ENCODE measurements at regions not wholly inside any gene's neighbourhood (a gene's known extent, or its start where the extent isn't known, plus 50 kb on each side); places are given as distances from the start of the nearest gene placed in this dataset.

GRCh38 chr3:76651784-76652183 is 388.1 kb upstream of the ROBO2 start:
- no peak overlapping the region for H3K4me3 ChIP-seq
- 71 to 94% (median 86%) methylated on average over 1 of the region's 1 CpG for WGBS, 5 donors
- intact Hi-C loops (cut with DNase I; ENCODE audit: low total_unique reads): no loop called here
- no peaks in the 10 kb centered on the region for H3K4me1 ChIP-seq
- no peaks in the 10 kb centered on the region for H3K27me3 ChIP-seq
- TF ChIP-seq POLR2AphosphoS5 (IDR thresholded peaks at IDR 0.05) (no peak), EP300 (IDR thresholded peaks at IDR 0.05) (no peak), POLR2A (IDR thresholded peaks at IDR 0.05) (no peak), CTCF (IDR thresholded peaks at IDR 0.05) (no peak)
- no peak for DNase-seq
- H3K9me3 ChIP-seq: no peaks in the 10 kb centered on the region
- no peak overlapping the region for H3K27ac ChIP-seq
- no peaks in the 10 kb centered on the region for H3K36me3 ChIP-seq

GRCh38 chr3:76652524-76652923 is 387.4 kb upstream of the ROBO2 start:
- no peaks in the 10 kb centered on the region for H3K36me3 ChIP-seq
- no peak overlapping the region for H3K4me3 ChIP-seq
- no peaks in the 10 kb centered on the region for H3K27me3 ChIP-seq
- intact Hi-C loops (cut with DNase I; ENCODE audit: low total_unique reads): no loop called here
- no peak for DNase-seq
- 74 to 88% (median 84%) methylated on average over 1 of the region's 1 CpG for WGBS, 5 donors
- H3K27ac ChIP-seq: no peak overlapping the region
- no peaks in the 10 kb centered on the region for H3K4me1 ChIP-seq
- no peak for TF ChIP-seq POLR2A (IDR thresholded peaks at IDR 0.05)
- no peak for TF ChIP-seq POLR2AphosphoS5 (IDR thresholded peaks at IDR 0.05)
- no peak for TF ChIP-seq EP300 (IDR thresholded peaks at IDR 0.05)
- no peak for TF ChIP-seq CTCF (IDR thresholded peaks at IDR 0.05)
- H3K9me3 ChIP-seq: no peaks in the 10 kb centered on the region

GRCh38 chr3:76653640-76654251 is 386.2 kb upstream of the ROBO2 start:
- H3K4me3 ChIP-seq: no peak overlapping the region
- H3K27me3 ChIP-seq: no peaks in the 10 kb centered on the region
- H3K27ac ChIP-seq: no peak overlapping the region
- no peaks in the 10 kb centered on the region for H3K9me3 ChIP-seq
- H3K4me1 ChIP-seq: no peaks in the 10 kb centered on the region
- intact Hi-C loops (cut with DNase I; ENCODE audit: low total_unique reads): no loop called here
- no peaks in the 10 kb centered on the region for H3K36me3 ChIP-seq
- no peak for DNase-seq
- TF ChIP-seq POLR2AphosphoS5 (IDR thresholded peaks at IDR 0.05): no peak
- no peak for TF ChIP-seq CTCF (IDR thresholded peaks at IDR 0.05)
- TF ChIP-seq EP300 (IDR thresholded peaks at IDR 0.05): no peak
- no peak for TF ChIP-seq POLR2A (IDR thresholded peaks at IDR 0.05)
- WGBS, 5 donors: 76 to 89% (median 86%) methylated on average over 6 of the region's 6 CpGs

GRCh38 chr3:76656531-76657070 is 383.3 kb upstream of the ROBO2 start:
- DNase-seq: no peak
- 51 to 68% (median 65%) methylated on average over 4 of the region's 4 CpGs for WGBS, 5 donors
- no peaks in the 10 kb centered on the region for H3K36me3 ChIP-seq
- H3K4me1 ChIP-seq: no peaks in the 10 kb centered on the region
- no peaks in the 10 kb centered on the region for H3K27me3 ChIP-seq
- H3K9me3 ChIP-seq: no peaks in the 10 kb centered on the region
- H3K27ac ChIP-seq: no peak overlapping the region
- no peak overlapping the region for H3K4me3 ChIP-seq
- TF ChIP-seq POLR2A (IDR thresholded peaks at IDR 0.05) (no peak), EP300 (IDR thresholded peaks at IDR 0.05) (no peak), CTCF (IDR thresholded peaks at IDR 0.05) (no peak), POLR2AphosphoS5 (IDR thresholded peaks at IDR 0.05) (no peak)
- intact Hi-C loops (cut with DNase I; ENCODE audit: low total_unique reads): no loop called here

Measured in stomach (tissue), 8 donors.